ENCODE measurements at regions not wholly inside any gene's neighbourhood (a gene's known extent, or its start where the extent isn't known, plus 50 kb on each side); places are given as distances from the start of the nearest gene placed in this dataset.

DNA sequence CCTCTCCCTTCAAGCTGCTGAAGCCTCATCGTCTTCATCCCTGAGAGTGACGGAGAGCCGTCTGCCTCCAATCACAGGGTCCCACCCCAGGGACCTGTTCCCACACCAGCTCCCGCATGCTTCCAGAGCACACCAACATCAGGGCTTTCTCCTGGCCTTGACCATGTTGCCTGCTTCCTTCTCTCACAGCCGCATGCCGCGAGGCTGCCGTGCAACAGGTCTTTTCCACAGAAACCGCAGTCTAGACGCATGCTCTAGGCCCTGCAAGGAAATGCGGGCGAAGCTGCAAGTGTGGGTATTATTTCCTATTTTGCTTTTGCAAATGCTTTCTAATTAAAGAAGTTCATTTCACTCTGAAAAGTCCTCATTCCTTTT is 277.8 kb downstream of the EIPR1 start:
- no peak for TF ChIP-seq EZH2 (IDR thresholded peaks at IDR 0.05; ENCODE audit: low read length, missing control alignments)
- TF ChIP-seq, protein P1, sequence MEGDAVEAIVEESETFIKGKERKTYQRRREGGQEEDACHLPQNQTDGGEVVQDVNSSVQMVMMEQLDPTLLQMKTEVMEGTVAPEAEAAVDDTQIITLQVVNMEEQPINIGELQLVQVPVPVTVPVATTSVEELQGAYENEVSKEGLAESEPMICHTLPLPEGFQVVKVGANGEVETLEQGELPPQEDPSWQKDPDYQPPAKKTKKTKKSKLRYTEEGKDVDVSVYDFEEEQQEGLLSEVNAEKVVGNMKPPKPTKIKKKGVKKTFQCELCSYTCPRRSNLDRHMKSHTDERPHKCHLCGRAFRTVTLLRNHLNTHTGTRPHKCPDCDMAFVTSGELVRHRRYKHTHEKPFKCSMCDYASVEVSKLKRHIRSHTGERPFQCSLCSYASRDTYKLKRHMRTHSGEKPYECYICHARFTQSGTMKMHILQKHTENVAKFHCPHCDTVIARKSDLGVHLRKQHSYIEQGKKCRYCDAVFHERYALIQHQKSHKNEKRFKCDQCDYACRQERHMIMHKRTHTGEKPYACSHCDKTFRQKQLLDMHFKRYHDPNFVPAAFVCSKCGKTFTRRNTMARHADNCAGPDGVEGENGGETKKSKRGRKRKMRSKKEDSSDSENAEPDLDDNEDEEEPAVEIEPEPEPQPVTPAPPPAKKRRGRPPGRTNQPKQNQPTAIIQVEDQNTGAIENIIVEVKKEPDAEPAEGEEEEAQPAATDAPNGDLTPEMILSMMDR (conservative IDR thresholded peaks at IDR 0.05 in 1 of 2, IDR thresholded peaks at IDR 0.05 in 1 of 2; ENCODE audit: low read depth in 1 of 2, low read length in 2 of 2): no peak

All from fibroblast of lung (primary cell).